Cerebellar nuclear complex (tissue), 1 donor: ENCODE measurements at regions not wholly inside any gene's neighbourhood (a gene's known extent, or its start where the extent isn't known, plus 50 kb on each side); places are given as distances from the start of the nearest gene placed in this dataset.
"Not testable (repeated sequence)": the region's sequence is repeated elsewhere in the genome, so short reads cannot be mapped to it uniquely, and the experiment has no call there.

Experiments used
- DNase-seq, 2 experiments: peaks; one replicate each; lab custom pipeline; 2025; lab: John Stamatoyannopoulos, UW

DNA sequence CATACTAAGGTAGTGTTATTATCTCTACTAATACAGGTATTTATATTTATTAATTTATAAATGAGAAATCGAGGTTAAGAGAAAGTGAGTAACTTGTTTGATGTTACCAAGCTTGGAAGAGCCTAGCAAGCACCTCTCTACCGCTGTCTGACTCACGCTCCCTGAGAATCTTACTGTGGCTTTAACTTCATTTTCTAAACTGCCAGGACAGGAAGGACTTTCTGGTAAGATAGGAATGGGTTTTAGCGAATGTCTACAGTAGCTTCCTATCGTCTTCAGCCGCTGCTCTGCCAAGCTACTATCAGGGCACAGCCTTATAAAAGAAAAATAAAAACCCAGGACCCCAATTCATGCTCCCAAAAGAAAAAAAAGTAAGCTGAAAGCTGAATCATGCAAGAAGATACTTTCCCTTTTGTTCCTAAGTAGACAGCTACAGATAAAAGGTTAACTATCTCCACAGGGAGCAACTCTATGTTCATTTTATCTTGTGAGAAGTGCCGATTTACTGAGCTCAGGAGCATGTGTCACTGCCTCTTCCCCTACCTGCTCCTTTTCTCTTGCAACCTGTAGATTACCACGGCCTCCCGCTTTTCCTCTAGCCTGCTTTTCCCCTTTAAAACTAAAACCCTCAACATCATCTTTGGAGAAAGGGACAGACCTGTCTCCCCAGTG lies 60.2 kb downstream of the THNSL1 start:
- DNase-seq = no peak

DNA sequence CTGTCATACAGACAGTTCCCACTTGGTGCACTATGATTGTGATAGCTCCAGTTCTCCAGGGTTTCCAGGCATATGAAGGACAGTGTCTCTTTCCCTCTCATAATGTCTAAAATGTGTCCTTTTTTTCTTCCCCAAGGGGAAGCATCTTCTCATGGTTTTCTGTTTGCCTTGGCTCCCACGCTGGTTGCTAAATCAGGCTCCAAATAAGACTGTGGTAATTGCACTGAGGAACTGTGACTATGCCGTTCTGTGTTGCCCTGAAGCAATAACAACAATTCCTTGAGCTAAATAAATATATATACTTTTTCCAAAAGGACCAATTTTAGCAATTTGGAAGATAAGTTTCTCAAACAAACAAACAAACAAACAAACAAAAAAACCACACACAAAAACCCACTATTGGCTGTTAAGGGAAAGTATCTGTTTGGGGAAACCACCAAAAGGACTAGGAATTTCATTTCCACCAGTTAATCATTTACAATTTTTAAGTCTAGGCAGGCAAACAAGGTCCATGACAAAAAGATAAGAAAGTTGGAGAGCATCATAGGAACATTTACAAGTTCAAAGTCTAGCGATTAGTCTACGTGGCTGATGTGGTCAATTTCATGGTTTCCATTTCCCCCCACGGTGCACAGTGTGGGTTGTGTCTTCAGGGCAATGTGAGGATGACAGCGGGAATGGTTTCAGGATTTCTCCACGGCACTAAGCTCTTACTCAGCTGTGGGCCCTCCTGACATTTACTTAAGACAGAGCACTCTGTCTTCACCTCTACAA lies 62.4 kb downstream of the THNSL1 start:
- DNase-seq = no peak

DNA sequence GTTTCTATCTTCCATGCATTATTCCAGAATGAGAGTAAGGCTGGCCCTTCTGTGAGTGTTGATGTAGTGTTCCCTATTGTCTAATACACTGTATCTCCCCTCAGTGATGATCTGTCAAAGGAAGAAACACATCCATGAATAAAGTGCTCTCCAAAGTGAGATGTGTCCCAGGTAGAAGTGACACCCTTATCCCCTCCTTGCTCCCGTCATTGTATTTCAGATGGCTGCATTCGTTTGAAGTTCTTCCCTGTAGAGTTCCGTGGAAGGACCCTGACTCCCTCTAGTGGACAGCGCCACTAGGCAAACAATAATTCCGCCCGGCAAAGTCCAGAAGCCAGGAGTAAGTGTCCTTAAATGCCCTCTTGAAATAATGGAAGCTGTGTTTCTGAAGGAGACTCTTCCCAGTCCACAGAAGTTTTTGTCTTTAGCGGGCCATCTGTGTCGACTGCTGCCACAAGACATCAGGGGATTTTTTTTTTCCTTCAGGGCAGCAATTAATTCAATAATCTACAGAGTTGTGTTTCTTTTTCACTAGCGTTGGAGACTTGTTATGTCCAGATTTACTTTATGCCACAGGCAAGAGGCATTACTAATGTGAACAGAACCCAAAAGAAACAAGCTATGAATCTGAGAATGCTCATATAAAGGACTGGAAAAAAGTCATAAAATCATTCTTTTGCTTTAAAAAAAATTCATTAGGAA lies 64.6 kb downstream of the THNSL1 start:
- peak in 1 of 2 experiments; percentile 28 for DNase-seq

DNA sequence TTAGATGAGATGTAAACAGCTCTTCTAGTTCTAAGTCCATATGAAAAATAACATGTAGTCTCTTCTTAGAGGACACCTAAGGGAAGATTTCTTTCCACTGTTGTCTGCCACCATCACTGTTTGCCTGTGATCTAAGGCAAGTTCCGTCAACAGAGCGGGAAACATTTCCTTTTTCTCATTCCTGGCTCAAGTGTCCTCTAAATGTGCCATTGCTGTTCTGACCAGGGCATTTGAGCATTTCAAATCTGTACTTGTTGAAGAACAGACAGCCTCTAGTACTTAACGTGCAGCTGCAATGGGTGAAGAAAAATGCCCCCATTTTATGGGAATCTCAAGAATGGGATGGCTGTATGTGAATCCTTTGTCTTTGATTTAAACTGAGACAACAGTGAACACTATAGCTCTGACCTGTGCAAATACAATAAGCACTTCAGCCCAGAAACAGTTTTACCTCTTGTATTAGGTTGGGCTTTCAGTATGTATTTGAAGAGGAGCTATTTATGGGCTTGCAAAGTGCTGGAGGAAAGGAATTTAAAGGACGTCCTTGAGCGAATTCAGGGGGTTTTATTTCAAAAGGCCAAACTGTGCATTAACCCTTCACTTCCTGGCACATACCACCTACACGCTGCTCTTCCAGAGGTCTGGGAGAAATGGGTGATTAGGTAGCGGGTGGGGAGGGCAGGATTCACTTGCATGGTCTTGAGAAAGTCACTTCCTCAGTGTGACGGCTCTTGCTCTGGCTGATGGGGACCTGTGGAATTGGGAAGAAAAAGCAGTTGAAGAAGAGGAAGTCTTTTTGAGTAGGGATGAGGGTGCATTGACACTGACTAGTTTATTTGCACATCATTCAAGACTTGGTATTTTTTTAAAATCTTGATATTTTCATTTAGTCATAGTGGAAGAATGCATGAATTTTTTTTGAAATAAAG lies 66.1 kb downstream of the THNSL1 start:
- DNase-seq = no peak

DNA sequence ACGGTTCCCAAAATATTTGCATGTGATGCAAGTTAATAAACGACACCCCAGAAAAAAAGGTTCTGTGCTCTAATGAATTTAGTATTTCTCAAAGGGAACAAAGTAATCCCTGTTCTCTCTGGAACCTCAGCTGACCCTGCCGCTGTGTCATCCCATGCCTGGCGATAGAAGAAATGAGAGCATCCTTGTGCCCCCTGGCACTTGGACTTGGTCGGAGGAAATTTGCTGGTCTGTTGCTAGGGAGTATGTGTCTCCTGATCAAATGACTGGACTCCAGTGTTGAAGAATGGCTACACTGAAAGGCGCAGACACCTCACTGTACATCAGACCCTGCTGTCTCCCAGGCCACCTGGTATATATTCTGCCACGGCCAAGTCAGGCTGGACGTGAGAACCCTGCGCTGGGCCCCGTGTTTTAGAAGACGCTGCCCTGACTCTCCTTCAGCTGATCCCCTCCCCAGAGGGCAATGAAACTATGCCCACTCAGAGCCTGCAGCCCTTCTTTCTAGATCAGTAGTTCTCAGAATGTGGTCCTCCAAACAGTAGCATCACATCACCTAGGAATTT lies 67.2 kb downstream of the THNSL1 start:
- DNase-seq = no peak

DNA sequence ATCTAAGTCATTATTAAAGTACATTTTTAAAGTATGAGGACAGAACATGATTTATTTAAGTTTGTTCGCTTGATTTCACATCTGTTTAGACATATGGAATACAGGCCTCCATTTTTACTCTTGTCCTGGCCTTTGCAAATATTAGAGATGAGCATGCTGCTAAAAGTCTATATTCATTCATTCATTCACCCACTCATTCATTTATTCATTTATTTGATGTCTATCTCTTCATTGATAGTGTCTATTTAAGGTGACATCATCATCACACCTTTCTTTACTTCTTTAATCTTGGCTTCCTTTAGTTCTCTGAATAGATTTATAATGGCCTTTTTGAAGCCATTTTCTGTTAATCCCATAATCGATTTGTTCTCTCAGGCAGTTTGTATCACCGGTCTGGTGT lies 68.0 kb downstream of the THNSL1 start:
- no peak for DNase-seq

DNA sequence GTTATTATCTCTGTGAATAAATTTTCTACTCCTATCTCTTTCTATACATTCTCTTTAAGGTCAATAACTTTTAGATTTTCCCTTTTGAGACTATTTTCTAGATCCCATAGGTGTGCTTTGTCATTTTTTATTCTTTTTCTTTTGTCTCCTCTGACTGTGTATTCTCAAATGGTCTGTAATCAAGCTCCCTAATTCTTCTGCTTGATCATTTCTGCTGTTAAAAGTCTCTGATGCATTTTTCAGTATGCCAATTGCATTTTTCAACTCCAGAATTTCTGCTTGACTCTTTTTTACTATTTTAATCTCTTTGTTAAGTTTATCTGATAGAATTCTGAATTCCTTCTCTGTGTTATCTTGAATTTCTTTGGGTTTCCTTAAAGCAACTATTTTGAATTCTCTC lies 78.2 kb downstream of the THNSL1 start:
- no peak for DNase-seq

DNA sequence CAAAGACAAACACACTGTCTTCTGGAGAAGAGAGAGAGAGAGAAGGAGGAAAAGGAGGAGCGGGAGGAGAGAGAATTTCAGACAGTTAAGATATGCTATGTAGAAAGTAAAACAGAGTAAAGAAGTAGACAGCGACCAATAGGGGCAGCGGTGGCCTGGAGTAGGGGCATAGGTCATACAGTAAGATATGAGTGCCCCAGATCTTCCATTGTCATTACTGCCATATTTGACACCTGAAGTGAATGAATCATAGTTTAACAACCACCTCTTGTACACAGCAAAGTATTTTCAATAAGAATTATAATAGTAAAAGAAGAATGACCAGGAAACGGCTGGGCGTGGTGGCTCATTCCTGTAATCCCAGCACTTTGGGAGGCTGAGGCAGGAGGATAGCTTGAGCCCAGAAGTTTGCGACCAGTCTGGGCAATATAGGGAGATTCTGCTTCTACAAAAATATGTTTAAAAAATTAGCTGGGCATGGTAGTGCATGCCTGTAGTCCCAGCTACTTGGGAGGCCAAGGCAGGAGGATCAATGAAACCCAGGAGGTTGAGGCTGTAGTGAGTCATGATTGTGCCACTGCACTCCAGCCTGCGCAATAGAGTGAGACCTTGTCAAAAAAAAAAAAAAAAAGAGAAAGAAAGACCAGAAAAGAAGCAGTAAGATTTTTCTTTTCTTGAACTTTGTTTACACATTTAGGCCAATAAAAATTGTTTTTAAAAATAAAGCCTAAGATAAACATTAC lies 77.0 kb upstream of the GPR158 start:
- no peak for DNase-seq

DNA sequence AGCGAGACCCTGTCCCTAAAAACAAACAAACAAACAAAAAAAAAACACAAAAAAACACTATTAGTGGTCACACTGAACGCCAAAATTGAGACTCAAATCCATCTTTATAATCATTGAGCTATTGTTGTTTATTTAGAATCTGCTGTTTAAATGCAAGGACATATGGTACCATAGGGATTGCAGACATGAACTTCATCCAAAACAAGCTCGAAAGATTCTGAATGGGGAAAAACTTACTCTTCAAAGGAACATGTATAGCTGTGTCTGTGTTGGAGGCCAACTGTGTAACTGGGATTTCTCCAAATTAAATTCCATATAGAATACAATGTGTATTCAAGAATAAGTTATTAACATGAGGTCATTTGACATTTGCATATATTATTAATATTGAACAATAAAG lies 74.7 kb upstream of the GPR158 start:
- no peak for DNase-seq

DNA sequence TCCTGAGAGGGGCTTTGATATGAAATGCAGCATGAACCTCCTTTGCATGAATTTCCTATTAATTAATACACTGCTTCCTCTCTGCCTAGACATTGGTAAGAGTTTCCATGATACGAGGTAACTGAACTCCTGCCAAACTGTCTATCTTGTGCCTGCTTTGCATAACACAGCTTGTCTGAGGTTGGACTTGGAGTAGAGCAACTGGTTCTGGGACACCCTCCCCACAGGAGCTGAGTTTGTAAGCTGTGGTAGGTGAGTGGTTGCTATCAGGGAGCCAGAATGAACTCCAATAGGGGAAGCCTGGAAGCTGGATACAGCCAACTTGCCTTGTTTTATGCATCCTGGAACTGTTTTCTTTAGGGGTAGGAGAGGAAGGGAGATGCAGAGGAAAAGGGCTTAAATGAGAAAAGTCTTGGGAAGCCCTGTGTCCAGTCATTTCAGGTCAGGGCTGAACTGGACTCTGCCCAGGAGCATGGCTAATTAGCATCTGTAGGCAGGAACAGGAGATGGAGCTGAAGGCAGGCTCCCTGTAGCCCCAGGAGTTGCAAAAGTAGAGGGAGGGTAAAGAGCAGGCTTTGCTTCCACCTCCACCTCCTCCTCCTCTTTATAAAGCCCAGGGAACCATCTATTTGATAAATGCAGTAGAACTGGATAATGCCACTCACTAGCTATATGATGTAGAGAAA lies 73.2 kb upstream of the GPR158 start:
- DNase-seq = no peak

DNA sequence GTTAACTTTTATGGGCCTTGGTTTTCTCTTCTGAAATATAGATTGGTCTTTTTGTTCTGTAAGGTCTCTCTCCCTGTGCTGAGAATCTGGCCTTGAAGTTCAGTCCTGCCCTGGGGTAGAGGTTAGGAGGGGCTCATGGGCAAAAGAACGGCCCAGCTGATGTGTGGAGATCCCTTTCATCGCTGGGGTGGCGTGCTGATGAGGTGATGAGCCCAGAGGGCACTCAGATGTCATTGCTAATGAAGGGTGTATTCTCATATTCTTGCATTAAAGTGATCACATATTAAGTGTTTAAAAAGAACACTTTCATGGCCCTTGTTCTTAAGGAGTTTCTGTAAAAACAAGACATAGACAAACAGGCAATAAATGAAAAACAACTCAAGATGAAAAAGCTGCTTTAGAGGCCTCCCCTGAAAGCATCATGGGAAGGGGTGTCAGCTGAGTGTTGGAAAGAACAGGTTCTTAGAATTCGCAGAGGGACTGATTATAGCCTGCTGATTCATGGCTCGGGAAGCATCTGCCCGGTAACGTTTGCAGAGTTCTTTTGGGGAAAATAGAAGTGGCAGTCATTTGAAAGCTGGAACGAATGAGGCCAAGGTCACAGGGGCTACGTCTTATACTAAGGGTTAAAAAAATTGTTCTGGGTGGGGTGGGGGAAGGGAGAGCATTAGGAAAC lies 72.5 kb upstream of the GPR158 start:
- DNase-seq = no peak

DNA sequence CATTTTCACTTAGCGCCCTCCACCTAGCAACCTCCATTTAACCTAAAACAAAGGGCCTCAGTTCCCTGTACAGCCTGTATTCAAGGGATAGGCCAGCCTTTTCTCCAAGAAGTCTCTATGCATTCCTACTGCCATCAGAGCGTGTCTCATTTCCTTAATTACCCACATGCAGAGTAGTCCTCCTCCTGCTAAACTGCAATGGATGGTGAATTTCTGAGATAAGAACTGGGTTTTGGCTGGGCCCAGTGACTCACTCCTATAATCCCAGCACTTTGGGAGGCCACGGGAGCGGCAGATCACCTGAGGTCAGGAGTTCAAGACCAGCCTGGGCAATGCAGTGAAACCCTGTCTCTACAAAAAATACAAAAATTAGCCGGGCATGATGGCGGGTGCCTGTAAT lies 71.1 kb upstream of the GPR158 start:
- no peak for DNase-seq

DNA sequence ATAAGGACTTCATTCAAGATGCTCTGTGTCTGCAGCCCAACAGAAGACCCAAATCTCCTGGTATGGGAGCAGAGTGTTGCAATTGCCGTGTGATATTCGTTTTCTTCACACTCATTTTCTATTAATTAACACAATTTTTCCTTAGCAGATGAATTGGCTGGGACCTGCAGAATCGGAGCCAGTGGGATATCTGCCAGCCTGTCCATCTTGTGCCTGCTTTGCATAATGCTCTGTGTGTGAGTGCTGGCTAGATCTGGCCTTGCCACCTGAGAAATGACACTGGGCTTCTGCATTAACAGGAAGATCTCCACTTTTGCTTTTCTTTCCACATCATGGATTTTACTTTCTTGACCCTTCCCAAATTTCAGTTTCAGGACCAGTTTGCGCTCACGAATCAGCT lies 70.4 kb upstream of the GPR158 start:
- no peak for DNase-seq

DNA sequence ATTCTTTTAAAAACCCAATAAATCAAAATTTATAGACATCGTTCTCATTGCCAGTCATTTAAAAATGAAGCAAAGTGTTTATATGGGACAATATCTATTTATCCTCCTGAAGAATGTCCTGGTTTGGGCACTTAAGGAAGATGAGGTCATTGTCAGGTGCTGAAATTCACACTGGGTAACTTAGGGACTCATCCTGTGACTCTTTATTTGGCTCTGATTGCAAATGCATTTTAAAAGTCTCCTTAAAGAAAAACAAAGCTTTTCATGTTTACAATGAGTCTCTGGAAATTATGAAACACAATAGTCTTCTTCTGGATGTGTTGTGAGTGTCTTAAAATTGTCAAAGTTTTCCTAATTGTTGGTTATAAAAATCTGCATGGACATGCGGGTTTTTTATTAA lies 69.5 kb upstream of the GPR158 start:
- DNase-seq = no peak

DNA sequence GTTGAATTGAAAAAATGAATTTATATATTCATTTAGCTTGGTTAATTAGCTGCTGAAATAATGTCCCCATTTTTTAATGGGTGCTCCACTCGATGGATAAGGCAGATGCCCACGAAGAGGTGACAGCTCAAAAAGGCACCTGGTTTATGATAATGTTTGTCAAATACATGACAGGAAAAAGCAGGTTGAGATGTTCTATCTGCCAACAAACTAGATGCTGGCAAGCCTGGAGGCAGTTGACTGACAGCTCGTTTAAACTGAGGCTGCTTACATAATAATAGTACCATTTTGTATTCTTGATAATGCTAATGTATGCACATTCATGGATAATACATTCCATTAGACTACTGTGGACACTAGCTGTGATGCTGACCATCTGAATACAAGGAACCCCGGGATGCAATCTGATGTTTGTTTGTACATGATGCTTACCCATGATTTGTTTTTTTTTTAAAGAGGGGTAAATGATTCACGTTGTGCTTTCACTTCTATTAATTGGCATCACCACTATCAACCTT lies 69.0 kb upstream of the GPR158 start:
- no peak for DNase-seq

DNA sequence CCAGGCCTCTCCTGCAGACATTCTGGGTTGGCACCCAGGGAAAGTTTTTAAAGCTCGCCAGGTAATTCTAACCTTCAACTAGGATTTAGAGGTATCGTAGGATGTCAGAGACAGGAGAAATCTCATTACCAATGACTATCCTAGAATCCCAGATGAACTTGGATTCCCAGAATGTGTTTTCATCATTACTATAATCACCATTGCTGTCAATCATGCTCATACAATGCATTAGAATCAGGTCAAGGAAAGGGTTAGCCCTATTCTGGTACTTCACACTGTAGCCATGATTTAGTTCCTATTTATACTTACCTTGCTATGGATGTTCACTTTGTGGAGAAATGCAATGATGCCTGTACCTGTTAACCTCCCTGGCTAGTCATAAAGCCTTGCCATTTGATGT lies 67.0 kb upstream of the GPR158 start:
- DNase-seq = no peak

DNA sequence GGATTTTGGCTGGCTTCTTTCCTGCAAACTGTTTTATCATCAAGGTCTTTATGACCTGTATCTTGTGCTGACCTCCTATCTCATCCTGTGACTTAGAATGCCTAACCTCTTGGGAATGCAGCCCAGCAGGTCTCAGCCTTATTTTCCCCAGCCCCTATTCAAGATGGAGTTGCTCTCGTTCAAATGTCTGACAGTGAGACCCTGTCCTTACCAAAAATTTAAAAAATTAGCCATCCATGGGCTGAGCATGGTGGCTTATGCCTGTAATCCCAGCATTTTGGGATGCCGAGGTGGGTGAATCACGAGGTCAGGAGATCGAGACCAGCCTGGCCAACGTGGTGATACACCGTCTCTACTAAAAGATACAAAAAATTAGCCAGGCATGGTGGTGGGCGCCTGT lies 64.9 kb upstream of the GPR158 start:
- DNase-seq = not testable (repeated sequence)

DNA sequence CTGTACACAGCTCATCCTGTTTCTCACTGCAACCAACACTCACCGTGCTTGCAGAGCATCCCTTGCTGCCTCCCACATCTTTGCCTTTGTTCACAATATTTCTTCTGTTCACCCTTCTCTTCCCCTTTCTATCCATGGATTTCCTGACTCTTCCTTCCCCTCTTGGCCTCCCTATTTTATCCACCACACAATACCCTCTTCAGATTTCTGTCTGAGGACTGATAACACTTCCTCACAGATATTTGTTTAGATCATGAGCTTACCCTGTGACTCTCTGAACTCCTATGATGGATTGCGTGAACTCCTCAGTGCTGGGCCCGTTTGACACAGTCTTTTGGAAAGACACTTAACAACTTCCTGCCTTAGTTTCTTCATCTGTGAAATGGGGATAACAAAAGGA lies 62.8 kb upstream of the GPR158 start:
- DNase-seq = no peak

DNA sequence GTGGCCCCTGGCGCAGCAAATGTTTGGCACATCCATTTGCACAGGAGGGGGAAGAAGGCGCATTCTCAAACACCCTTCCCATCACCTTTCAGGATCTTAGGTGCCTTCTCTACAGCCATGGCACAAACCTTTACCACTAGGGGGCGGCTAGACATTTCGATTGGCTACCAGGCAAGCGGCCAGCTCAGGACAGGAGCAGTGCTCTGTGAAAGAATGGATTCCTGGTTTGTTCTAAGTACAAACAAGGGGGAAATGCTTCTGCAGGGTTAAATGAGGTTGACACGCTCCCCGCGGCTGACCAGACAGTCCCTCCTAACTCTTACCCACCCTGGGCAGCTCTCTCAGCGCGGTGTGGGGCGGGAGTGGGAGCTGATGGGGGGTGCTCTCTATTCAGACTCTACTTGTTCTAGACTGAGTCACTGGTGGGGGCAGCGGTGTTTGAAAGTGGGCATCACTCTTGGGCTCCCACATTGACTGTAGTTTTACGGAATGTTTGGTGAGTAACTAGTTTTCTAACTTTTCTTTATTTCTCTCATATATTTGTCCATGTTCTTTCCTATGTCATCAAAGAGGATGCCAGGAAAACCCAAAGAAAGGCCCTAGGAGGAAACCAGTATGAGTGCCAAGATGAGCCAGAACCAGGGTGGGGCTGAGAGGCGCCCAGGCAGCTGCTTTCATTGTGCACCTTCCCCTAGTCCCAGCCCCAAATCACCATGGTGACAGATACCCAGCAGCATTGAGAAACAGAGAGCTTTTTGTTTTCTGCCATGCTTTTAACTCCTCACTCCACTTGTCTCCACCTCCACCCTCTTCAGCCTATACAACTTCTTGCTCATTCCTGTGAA lies 61.4 kb upstream of the GPR158 start:
- DNase-seq = peak in 1 of 2 experiments; percentile 83
